WERI-Rb-1 (cell line): ENCODE measurements at regions not wholly inside any gene's neighbourhood (a gene's known extent, or its start where the extent isn't known, plus 50 kb on each side); places are given as distances from the start of the nearest gene placed in this dataset.

Source experiments
- DNase-seq: peaks from one replicate; pipeline ENCODE4 v3.0.0-alpha.2; 2020
- H3K27ac ChIP-seq: fragments of 250-450 bp; sonication (Bioruptor Pico); 2 replicates; pipeline ENCODE4 v1.5.1; 2020; ENCODE audit warnings: mild to moderate bottlenecking, moderate library complexity
- H3K27me3 ChIP-seq: fragments of 250-450 bp; sonication (Bioruptor Pico); 2 replicates; pipeline ENCODE4 v1.5.1; 2021; ENCODE audit warnings: mild to moderate bottlenecking, low read depth, moderate library complexity; ENCODE audit not compliant: insufficient read depth, severe bottlenecking
- H3K36me3 ChIP-seq: fragments of 250-450 bp; sonication (Bioruptor Pico); 2 replicates; pipeline ENCODE4 v1.5.1; 2020; ENCODE audit warnings: mild to moderate bottlenecking, moderate library complexity
- H3K4me3 ChIP-seq: 2 replicates; pipeline ENCODE4 v1.5.1; 2011; ENCODE audit warnings: low read depth, mild to moderate bottlenecking, control low read depth, low read length
- H3K9me3 ChIP-seq: fragments of 250-450 bp; sonication (Bioruptor Pico); 2 replicates; pipeline ENCODE4 v1.5.1; 2021; ENCODE audit warnings: mild to moderate bottlenecking, moderate library complexity; ENCODE audit not compliant: severe bottlenecking
- TF ChIP-seq, protein P1 (sequence below): IDR thresholded peaks from 2 replicates; pipeline ENCODE4 v1.5.1; 2011; ENCODE audit warnings: low read depth, mild to moderate bottlenecking, control low read depth, inconsistent platforms, low read length

DNA sequence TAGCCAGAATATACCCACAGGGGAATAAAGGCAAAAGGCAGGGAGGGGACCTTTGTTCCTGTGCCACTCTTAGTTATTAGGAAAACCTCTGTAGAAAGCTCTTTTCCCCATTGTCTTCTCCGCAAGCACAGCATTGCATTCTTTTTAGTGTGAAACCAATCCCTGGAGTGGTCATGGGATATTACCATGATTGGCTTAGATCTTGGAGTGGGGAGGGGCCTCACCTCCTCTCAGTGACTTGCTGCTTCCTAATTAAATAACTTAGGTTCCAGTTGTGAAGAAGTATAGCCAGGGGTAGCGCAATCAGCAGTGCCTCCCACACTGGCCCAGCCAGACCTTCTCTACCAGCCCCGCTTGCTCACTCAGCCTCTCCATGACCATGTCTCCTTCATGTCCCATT, 49.9 kb upstream of the AFF3 start:
- DNase-seq, result no peak
- H3K9me3 ChIP-seq, result no peaks in the 10 kb centered on the region
- no peak overlapping the region for H3K4me3 ChIP-seq
- H3K27ac ChIP-seq, result no peak overlapping the region
- TF ChIP-seq, protein P1, sequence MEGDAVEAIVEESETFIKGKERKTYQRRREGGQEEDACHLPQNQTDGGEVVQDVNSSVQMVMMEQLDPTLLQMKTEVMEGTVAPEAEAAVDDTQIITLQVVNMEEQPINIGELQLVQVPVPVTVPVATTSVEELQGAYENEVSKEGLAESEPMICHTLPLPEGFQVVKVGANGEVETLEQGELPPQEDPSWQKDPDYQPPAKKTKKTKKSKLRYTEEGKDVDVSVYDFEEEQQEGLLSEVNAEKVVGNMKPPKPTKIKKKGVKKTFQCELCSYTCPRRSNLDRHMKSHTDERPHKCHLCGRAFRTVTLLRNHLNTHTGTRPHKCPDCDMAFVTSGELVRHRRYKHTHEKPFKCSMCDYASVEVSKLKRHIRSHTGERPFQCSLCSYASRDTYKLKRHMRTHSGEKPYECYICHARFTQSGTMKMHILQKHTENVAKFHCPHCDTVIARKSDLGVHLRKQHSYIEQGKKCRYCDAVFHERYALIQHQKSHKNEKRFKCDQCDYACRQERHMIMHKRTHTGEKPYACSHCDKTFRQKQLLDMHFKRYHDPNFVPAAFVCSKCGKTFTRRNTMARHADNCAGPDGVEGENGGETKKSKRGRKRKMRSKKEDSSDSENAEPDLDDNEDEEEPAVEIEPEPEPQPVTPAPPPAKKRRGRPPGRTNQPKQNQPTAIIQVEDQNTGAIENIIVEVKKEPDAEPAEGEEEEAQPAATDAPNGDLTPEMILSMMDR, result no peak
- H3K36me3 ChIP-seq, result no peaks in the 10 kb centered on the region
- no peaks in the 10 kb centered on the region for H3K27me3 ChIP-seq
